OCI-LY7 (cell line): ENCODE measurements at regions not wholly inside any gene's neighbourhood (a gene's known extent, or its start where the extent isn't known, plus 50 kb on each side); places are given as distances from the start of the nearest gene placed in this dataset.

Experiments used
- BruUV-seq: library from RNA; stranded (reverse); fragments of 400-500 nt; replicated peaks from 2 replicates; lab custom pipeline; 2021; lab: Mats Ljungman, UMichigan
- CTCF ChIA-PET: fragments of 300-600 bp; sonication (Branson Sonifier 250); formaldehyde crosslinking; loops from one replicate; lab custom pipeline; 2022; ENCODE audit warnings: antibody characterized with exemption; ENCODE audit not compliant: unreplicated experiment; lab: Charles Lee
- POLR2A ChIA-PET: fragments of 300-600 bp; sonication (Branson Sonifier 250); formaldehyde crosslinking; loops from one replicate; lab custom pipeline; 2022; ENCODE audit warnings: antibody characterized with exemption; lab: Charles Lee
- DNase-seq: peaks from one replicate; pipeline ENCODE4 v3.0.0-alpha.2; 2015; ENCODE audit warnings: low spot score
- H2AFZ ChIP-seq: fragments of 200-600 bp; sonication (generic), shearing (Covaris generic); 2 replicates; pipeline ENCODE4 v1.6.1; 2014; ENCODE audit warnings: mild to moderate bottlenecking, antibody characterized with exemption, low read length, moderate library complexity
- H3K27ac ChIP-seq: fragments of 200-600 bp; sonication (generic); 2 replicates; pipeline ENCODE4 v1.5.1; 2014; ENCODE audit warnings: mixed run types, low read depth, mild to moderate bottlenecking, moderate library complexity, low read length, inconsistent platforms; ENCODE audit not compliant: poor library complexity, severe bottlenecking
- H3K36me3 ChIP-seq: fragments of 200-600 bp; sonication (generic); 2 replicates; pipeline ENCODE4 v1.6.1; 2014; ENCODE audit warnings: mild to moderate bottlenecking, antibody characterized with exemption, low read length, moderate library complexity, mixed read lengths; ENCODE audit not compliant: insufficient read depth
- H3K4me1 ChIP-seq: fragments of 200-600 bp; sonication (generic); 2 replicates; pipeline ENCODE4 v1.5.1; 2014; ENCODE audit warnings: mild to moderate bottlenecking, low read length; ENCODE audit not compliant: insufficient read depth, poor library complexity, severe bottlenecking
- H3K4me2 ChIP-seq: fragments of 200-600 bp; sonication (generic); 2 replicates; pipeline ENCODE4 v1.6.1; 2014; ENCODE audit warnings: mild to moderate bottlenecking, low read length
- H3K4me3 ChIP-seq: fragments of 200-600 bp; sonication (generic); 2 replicates; pipeline ENCODE4 v1.5.1; 2014; ENCODE audit warnings: mild to moderate bottlenecking, low read depth, low read length; ENCODE audit not compliant: poor library complexity, severe bottlenecking
- H3K79me2 ChIP-seq: fragments of 200-600 bp; sonication (generic); 2 replicates; pipeline ENCODE4 v1.6.1; 2016; ENCODE audit warnings: low read depth, mild to moderate bottlenecking, low read length, moderate library complexity, mixed read lengths; ENCODE audit not compliant: insufficient read depth
- H3K9me2 ChIP-seq: fragments of 200-600 bp; sonication (generic); 2 replicates; pipeline ENCODE4 v1.6.1; 2016; ENCODE audit warnings: mild to moderate bottlenecking, low read length, mixed read lengths; ENCODE audit not compliant: insufficient read depth
- H3K9me3 ChIP-seq: fragments of 200-600 bp; sonication (generic); 2 replicates; pipeline ENCODE4 v1.6.1; 2014; ENCODE audit warnings: mild to moderate bottlenecking, mixed run types, low read length, mixed read lengths
- H4K20me1 ChIP-seq: fragments of 200-600 bp; sonication (generic); 2 replicates; pipeline ENCODE4 v1.6.1; 2014; ENCODE audit warnings: mild to moderate bottlenecking, antibody characterized with exemption, low read length, moderate library complexity, mixed read lengths; ENCODE audit not compliant: insufficient read depth
- EZH2phosphoT487 ChIP-seq: fragments of 200-600 bp; sonication (generic); IDR thresholded peaks from 2 replicates; pipeline ENCODE4 v1.6.1; 2018; ENCODE audit warnings: low read depth, borderline replicate concordance, mild to moderate bottlenecking, mixed run types, antibody characterized with exemption, low read length, moderate library complexity, mixed read lengths
- intact Hi-C: fragments of 100-400 bp; cut with micrococcal nuclease; formaldehyde crosslinking; loops from one replicate; pipeline ENCODE4 v1.10.0; 2022; ENCODE audit not compliant: unreplicated experiment
- TF ChIP-seq, protein P1 (sequence below): fragments of 200-600 bp; sonication (generic); conservative IDR thresholded peaks from 2 replicates; pipeline ENCODE4 v1.5.1; 2014; ENCODE audit warnings: mild to moderate bottlenecking, antibody characterized with exemption, low read length, moderate library complexity, mixed read lengths

DNA sequence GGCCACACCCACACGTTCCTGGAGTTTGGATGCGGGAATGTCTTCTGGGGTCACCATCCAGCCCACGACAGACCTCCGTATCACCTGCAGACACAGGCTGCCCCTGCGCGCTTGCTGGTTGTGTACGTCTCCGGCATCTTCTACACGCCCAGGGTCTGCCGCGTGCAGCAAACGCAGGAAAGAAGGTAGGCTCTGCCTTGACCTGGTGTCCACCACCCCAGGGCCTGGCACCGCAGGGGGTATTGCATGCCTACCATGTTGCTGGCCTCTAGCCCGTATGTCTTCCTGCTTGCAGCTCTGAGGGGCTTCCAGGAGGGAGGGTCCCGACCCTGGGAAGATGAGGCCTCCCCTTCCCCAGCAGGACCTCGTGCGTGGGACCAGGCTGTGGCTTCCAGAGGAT lies 298.8 kb upstream of the IRX4 start:
- no peak for DNase-seq
- Histone ChIP-seq H3K9me3 (no peaks in the 10 kb centered on the region), H3K79me2 (no peaks in the 10 kb centered on the region), H3K4me1 (no peaks in the 10 kb centered on the region), H3K9me2 (no peaks in the 10 kb centered on the region), H3K4me3 (no peak overlapping the region), H4K20me1 (no peaks in the 10 kb centered on the region), H2AFZ (no peak overlapping the region), H3K27ac (no peak overlapping the region), H3K4me2 (no peak overlapping the region), H3K36me3 (no peaks in the 10 kb centered on the region)
- BruUV-seq, result no TSS peak
- ChIA-PET CTCF (no interaction called here), POLR2A (no interaction called here)
- intact Hi-C loops, result no loop called here
- TF ChIP-seq, protein P1, sequence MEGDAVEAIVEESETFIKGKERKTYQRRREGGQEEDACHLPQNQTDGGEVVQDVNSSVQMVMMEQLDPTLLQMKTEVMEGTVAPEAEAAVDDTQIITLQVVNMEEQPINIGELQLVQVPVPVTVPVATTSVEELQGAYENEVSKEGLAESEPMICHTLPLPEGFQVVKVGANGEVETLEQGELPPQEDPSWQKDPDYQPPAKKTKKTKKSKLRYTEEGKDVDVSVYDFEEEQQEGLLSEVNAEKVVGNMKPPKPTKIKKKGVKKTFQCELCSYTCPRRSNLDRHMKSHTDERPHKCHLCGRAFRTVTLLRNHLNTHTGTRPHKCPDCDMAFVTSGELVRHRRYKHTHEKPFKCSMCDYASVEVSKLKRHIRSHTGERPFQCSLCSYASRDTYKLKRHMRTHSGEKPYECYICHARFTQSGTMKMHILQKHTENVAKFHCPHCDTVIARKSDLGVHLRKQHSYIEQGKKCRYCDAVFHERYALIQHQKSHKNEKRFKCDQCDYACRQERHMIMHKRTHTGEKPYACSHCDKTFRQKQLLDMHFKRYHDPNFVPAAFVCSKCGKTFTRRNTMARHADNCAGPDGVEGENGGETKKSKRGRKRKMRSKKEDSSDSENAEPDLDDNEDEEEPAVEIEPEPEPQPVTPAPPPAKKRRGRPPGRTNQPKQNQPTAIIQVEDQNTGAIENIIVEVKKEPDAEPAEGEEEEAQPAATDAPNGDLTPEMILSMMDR, result no peak

DNA sequence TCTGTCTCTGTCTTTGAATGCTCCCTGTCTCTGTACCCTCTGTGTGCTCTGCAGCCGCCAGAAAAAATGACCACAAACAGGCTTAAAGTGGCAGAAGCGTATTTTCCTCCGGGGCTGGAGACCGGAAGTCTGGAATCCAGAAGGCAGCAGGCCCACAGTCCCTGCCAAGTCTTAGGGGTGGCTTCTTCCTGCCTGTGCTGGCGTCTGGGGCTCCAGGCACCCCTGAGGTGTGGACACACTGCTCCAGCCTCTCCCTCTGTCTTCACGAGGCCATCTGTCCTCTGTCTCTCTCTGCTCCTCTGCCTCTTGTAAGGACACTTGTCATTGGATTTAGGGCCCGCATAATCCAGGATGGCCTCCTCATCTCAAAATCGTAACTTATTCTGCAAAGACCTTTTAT lies 298.4 kb upstream of the IRX4 start:
- TF ChIP-seq, protein P1, result no peak
- no peak for TF ChIP-seq EZH2phosphoT487
- H3K27ac ChIP-seq, result no peak overlapping the region
- H3K79me2 ChIP-seq, result no peaks in the 10 kb centered on the region
- H3K4me3 ChIP-seq, result no peak overlapping the region
- no peak overlapping the region for H2AFZ ChIP-seq
- no TSS peak for BruUV-seq
- H3K36me3 ChIP-seq, result no peaks in the 10 kb centered on the region
- intact Hi-C loops, result no loop called here
- no peaks in the 10 kb centered on the region for H3K9me3 ChIP-seq
- H3K4me2 ChIP-seq, result no peak overlapping the region
- DNase-seq, result no peak
- no peaks in the 10 kb centered on the region for H3K4me1 ChIP-seq
- POLR2A ChIA-PET, result no interaction called here
- CTCF ChIA-PET, result no interaction called here
- no peaks in the 10 kb centered on the region for H3K9me2 ChIP-seq
- H4K20me1 ChIP-seq, result no peaks in the 10 kb centered on the region

DNA sequence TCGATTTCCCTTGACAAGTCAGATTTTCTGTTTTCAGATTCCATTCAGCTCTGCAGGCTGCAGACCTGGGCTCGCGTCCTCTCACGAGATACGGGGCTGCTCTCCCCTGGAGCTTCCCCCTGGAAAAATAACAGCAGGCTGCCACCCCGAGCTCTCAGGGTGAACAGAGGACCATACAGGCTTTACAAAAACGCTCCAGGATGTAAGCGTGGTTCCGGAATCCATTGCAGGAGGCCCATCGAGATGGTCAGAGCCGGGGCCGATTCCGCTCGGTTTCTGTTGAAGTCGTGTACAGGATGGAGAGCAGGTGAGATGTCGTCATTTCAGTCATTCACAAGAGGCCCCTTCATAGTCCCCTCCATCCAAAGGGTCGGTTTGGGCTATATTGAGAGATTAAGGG lies 297.7 kb upstream of the IRX4 start:
- TF ChIP-seq, protein P1, result no peak
- no peak for TF ChIP-seq EZH2phosphoT487
- intact Hi-C loops, result no loop called here
- Histone ChIP-seq H3K79me2 (no peaks in the 10 kb centered on the region), H3K36me3 (no peaks in the 10 kb centered on the region), H3K9me2 (no peaks in the 10 kb centered on the region), H3K4me3 (no peak overlapping the region), H3K9me3 (no peaks in the 10 kb centered on the region), H3K4me1 (no peaks in the 10 kb centered on the region), H4K20me1 (no peaks in the 10 kb centered on the region), H3K4me2 (no peak overlapping the region), H2AFZ (no peak overlapping the region), H3K27ac (no peak overlapping the region)
- POLR2A ChIA-PET, result no interaction called here
- CTCF ChIA-PET, result no interaction called here
- no peak for DNase-seq
- BruUV-seq, result no TSS peak
